ENCODE measurements at regions not wholly inside any gene's neighbourhood (a gene's known extent, or its start where the extent isn't known, plus 50 kb on each side); places are given as distances from the start of the nearest gene placed in this dataset.

DNA sequence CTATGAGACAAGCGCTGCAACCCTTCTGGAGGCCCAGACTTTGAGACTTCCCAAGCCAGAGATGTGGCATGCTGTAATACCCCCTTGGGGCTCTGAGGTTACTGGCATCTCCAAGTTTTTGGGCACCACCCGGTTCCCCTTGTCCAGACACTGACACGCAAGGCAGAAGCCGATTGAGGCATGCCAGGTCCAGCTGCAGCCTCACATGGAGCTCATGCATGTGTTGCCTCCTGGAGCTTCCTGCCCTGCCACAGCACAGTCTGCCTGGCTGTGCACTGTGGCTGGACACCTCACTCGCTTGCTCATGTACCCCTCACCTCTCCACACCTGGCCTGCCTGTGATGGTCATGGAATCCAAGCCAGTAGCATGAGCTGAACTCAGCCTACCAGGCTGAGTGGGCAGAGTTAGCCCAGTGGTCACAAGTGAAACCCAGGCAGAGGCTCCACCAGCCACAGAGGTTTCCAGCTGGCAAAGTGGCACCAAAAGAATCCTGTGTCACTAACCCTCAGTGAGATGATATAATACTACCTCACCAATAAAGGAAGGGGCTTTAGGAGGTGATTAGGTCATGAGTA lies 789.2 kb upstream of the INTU start:
- no peak for DNase-seq (ENCODE audit: low spot score)

DNA sequence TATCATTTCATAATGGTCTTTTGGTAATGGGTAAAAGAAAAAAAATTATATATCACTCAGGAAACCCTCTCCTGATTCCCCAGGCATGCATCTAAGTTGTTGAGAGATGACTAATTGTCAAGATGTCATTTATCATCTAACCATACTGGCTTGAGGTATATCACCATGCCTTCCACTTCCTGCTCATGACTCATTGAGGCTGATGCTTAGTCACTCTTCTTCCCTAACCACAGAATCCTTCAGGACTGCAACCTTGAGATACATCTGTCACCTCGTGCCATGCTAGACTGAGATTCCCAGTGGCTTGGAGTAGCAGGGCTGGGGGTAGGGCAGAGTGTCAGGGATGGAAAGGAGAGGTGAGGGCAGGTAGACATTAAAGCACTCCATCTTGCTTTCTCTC lies 782.5 kb upstream of the INTU start:
- DNase-seq (ENCODE audit: low spot score): no peak

- DNase-seq (ENCODE audit: low spot score): no peak
These were observed 781.4 kb upstream of the INTU start for GRCh38 chr4:126851391-126851790.

DNA sequence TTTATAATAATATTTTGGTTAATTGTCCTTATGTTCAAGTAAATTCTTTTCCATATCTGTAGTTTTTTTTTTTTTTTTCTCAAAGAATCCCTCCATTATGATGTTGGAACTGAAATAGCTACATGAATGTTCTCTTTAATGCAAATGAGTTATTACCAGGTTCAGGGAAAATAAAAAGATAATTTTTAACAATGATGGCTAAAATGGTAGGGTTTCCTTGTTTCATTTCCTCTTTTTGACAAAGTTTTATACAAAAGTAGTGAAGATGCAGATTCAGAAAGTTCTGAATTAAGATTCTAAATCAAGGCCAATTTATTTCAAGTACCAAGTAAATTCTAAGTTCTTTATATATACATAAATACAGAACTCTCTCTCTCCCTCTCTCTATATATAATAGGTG lies 779.0 kb upstream of the INTU start:
- no peak for DNase-seq (ENCODE audit: low spot score)

- no peak for DNase-seq (ENCODE audit: low spot score)
These were observed 775.9 kb upstream of the INTU start for GRCh38 chr4:126856906-126857305.

DNA sequence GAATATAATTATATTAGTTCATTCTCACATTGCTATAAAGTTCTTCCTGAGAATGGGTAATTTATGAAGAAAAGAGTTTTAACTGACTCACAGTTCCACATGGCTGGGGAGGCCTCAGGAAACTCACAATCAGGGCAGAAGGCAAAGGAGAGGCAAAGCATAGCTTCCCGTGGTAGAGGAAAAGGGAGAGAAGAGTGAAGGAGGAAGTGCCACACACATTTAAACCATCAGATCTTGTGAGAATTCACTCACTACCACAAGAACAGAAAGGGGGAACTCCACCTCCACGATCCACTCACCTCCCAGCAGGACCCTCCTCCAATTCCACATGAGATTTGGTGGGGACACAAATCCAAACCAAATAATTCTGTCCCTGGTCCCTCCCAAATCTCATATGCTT lies 773.4 kb upstream of the INTU start:
- DNase-seq (ENCODE audit: low spot score): no peak

DNA sequence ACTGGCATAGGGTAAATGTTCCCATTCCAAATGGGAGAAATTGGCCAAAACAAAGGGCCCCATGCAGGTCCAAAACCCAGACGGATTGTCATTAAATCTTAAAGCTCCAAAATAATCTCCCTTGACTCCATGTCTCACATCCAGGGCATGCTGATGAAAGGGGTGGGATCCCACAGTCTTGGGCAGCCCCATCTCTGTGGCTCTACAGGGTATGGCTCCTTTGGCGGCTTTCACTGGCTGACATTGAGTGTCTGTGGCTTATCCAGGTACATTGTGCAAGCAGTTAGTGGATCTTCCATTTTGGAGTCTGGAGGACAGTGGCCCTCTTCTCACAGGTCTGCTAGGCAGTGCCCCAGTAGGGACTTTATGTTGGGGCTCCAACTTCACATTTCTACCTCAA lies 772.9 kb upstream of the INTU start:
- no peak for DNase-seq (ENCODE audit: low spot score)

DNA sequence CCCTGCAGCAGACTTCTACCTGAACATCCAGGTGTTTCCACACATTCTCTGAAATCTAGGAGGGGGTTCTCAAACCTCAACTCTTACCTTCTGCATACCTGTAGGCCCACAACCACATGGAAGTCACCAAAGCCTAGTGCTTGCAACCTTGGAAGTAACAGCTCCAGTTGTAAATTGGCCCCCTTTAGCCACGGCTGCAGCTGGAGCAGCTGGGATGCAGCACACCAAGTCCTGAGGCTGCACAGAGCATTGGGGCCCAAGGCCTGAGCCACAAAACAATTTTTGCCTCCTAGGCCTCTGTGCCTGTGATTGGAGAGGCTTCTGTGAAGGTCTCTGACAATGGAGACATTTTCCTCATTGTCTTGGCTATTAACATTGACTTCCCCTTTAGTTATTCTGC lies 772.4 kb upstream of the INTU start:
- DNase-seq (ENCODE audit: low spot score): no peak

GRCh38 chr4:126869967-126870366 lies 762.8 kb upstream of the INTU start:
- no peak for DNase-seq (ENCODE audit: low spot score)

GRCh38 chr4:126871810-126872209 lies 760.9 kb upstream of the INTU start:
- no peak for DNase-seq (ENCODE audit: low spot score)

DNA sequence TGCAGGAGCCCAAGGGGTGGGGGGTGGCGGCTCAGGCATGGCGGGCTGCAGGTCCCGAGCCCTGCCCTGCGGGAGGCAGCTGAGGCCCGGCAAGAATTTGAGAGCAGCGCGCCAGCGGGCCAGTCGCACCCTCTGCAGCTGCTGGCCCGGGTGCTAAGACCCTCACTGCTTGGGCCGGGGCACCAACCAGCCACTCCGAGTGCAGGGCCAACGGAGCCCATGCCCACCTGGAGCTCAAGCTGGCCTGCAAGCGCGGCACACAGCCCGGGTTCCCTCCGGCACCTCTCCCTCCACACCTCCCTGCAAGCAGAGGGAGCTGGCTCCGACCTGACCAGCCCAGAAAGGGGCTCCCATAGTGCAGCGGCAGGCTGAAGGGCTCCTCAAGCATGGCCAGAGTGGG lies 758.2 kb upstream of the INTU start:
- DNase-seq (ENCODE audit: low spot score): no peak

GRCh38 chr4:126888968-126889367 lies 743.8 kb upstream of the INTU start:
- no peak for DNase-seq (ENCODE audit: low spot score)

DNA sequence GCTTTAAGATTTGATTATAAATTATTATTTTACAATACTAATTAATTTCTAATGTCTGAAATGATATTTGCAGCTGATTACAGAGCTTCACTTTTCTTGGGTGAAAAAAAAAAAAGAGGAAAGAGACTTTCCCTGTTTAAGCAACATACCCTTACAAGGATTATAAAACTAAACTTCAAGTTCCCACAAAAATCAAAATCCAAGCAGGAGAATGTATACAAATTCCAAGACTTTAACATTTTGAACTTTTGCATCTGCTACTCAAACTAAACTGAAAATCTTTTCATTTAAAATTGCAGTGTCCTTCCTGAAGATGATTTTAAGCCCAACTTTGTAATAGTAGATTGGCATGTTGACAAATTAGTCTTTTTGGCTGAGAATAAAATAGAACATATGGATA lies 742.4 kb upstream of the INTU start:
- DNase-seq (ENCODE audit: low spot score): no peak

- DNase-seq (ENCODE audit: low spot score): no peak
These were observed 741.8 kb upstream of the INTU start for GRCh38 chr4:126890994-126891393.

DNA sequence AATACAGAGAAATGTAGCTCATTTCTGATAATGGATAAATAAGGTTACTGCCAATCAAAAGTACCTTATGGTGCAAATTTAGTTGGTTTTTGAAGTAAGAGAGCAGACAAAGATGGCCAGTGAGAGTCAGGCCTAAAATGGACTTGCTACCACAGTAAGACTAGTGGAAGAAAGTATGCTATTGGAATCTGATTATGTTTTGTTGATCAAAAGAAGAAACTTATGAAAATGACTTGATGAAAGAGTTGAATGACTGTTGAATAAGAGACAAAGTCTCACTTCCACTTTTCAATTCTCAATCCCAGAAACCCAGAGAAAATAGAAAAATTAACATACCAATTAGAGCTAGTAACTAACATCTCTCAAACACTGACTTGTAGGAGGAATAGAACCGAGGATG lies 737.8 kb upstream of the INTU start:
- no peak for DNase-seq (ENCODE audit: low spot score)

DNA sequence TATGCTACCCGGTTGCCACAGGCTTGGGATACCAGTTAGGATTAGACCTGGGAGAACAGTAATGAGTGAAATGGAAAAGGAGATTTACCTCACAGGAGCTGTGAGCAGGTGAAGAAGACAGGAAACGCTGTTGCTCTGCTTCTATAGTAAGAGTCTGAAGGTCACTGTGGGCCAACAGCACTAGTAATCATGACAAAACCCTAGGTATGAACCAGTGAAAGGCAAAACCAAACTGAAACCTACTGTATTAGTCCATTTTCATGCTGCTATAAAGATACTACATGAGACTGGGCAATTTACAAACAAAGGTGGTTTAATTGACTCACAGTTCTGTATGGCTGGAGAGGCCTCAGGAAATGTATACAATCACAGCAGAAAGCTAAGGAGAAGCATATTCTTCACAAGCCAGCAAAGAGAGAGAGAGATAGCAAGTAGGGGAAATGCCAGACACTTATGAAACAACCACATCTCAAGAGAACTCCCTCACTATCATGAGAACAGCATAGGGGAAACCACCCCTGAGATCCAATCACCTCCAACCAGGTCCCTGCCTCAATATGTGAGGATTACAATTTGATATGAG lies 736.7 kb upstream of the INTU start:
- DNase-seq (ENCODE audit: low spot score): no peak

DNA sequence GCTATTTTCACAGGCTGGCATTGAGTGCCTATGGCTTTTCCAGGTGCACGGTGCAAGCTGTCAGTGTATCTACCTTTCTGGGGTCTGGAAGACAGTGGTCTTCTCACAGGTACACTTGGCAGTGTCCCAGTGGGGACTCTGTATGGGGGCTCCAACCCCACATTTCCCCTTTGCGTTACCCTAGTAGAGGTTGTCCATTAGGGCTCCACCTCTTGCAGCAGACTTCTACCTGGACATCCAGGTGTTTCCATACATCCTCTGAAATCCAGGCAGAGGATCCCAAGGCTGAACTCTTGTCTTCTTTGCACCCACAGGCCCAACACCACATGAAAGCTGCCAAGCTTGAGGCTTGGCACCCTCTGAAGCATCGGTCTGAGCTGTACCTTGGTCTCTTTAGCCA lies 735.7 kb upstream of the INTU start:
- DNase-seq (ENCODE audit: low spot score): no peak

DNA sequence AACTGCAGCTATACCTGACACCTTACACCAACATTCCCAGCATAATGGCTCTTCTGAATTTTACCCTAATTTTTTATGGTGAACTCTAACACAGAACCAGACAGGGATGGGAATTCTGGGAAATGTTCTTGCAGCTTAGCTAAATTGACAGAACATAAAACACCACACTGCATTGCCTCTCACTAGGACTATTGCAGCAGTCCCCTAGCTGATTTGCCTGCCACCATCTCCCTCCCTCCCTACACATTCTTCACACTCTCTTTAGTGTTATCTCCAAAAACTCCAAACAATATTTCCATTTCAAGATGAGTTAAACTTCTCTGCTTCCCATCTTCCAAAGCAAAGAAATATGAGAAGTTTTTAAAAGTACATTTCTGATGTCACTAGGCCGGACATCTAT lies 733.9 kb upstream of the INTU start:
- no peak for DNase-seq (ENCODE audit: low spot score)

DNA sequence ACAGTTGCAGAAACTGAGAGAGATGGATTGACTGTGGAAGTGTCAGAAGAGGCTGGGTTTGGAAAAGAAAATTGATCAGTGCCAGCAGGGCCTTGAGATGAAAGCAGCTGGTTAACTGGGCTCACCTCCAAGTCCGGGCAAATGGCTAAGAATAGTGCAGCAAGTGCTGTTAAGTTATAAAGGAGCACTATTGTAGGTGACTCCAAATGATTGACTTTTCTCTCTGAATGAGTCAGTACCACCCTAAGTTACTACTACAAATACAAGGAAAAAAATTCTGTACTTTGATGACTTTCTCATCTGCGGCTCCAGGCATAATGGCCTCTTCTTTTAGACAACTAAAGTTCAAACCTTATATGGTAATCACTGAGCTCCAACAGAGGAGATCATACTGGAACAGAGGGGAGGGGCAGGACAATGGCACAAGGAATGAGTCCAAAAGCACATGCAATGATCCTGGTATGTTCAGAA lies 733.4 kb upstream of the INTU start:
- no peak for DNase-seq (ENCODE audit: low spot score)

DNA sequence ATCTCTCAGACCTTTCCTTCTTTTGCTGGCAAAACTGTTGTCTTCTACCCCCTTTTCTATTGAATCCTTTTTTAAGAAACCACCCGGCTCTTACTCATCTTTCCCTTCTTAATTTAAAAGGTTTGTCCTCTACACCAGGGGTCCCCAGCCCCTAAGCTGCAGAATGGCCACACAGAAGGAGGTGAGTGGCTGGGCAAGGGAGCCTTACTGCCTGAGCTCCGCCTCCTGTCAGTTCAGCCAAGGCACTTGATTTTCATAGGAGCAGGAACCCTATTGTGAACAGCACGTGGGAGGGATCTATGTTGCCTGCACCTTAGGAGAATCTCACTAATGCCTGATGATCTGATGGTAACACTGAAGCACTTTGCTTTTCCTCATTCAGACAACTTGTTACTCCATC lies 726.3 kb upstream of the INTU start:
- DNase-seq (ENCODE audit: low spot score): no peak

DNA sequence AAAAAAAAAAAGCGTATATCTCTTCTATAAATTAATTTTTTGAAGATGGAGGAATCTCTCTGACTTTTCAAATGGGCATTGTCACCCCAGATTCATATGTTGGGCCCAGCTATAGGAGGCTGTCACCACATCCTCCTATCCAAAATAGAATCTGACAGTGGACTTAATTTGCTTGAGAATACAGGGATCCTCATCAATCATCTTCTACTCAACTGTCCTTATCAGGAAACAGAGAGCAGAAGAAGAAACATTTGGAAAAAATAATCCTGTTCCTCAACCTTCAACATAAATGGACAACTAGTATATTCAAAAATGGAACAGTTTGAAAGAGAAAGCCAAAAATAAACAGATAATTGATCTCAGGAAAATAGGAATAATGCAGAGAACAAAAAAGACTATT lies 725.4 kb upstream of the INTU start:
- no peak for DNase-seq (ENCODE audit: low spot score)

DNA sequence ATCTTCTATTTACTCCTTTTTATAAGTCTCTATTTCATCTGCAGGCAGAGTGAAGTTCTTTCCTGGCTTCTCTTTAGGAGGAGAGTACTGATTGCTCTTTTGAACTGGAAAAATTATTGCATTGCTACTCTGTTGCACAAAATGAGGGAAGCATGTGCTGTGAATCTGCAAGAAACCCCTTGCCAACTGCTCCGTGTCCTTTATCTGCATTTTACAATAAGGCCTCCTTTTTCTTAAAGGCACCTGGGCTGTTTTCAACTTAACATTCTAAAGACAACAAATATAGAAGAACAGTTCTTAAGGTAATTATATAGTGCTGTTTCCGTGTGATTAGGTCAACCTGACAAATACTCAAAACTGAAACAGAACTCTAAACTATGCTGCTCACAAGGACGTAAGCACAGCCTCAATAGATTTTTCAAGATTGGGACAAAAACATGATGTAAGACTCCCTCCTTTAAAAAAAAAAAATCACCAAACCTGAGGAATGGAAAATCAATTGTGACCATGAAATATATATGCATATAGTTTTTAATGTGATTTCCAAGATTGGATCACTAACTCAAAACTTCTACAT lies 716.6 kb upstream of the INTU start:
- DNase-seq (ENCODE audit: low spot score): no peak

GRCh38 chr4:126916626-126917140 lies 716.1 kb upstream of the INTU start:
- DNase-seq (ENCODE audit: low spot score): no peak
